ENCODE measurements at regions not wholly inside any gene's neighbourhood (a gene's known extent, or its start where the extent isn't known, plus 50 kb on each side); places are given as distances from the start of the nearest gene placed in this dataset.

- H3K4me1 ChIP-seq (ENCODE audit: insufficient read depth), result peaks cover 27% of the 10 kb centered on the region
- peaks cover 4% of the 10 kb centered on the region for H3K27me3 Mint-ChIP-seq (ENCODE audit: insufficient read depth, low read depth, poor library complexity)
- H3F3A ChIP-seq (replicated peaks; ENCODE audit: low read depth), result no peaks in the 10 kb centered on the region
- H3K27ac ChIP-seq (ENCODE audit: low read depth), result no peak overlapping the region
- no peak for ATAC-seq
- no peaks in the 10 kb centered on the region for H3K27me3 ChIP-seq (ENCODE audit: insufficient read depth)
- no peaks in the 10 kb centered on the region; the same call in 2 of the 3 replicates for H3K9me3 Mint-ChIP-seq
- peaks cover 44% of the 10 kb centered on the region for H3K4me1 Mint-ChIP-seq
- no peak overlapping the region for H3K27ac Mint-ChIP-seq
- no peaks in the 10 kb centered on the region for H3K36me3 Mint-ChIP-seq (ENCODE audit: low read depth)
- H3K36me3 ChIP-seq (ENCODE audit: insufficient read depth), result no peaks in the 10 kb centered on the region
- no peaks in the 10 kb centered on the region for H3K79me2 ChIP-seq (replicated peaks; ENCODE audit: insufficient read depth)
- H3K4me3 Mint-ChIP-seq, result no peak overlapping the region
- no peaks in the 10 kb centered on the region for H3K9me2 ChIP-seq (ENCODE audit: insufficient read depth)
- no peaks in the 10 kb centered on the region for H4K20me1 ChIP-seq (replicated peaks; ENCODE audit: insufficient read depth)
- TF ChIP-seq REST (IDR thresholded peaks at IDR 0.05; ENCODE audit: unreplicated experiment) (no peak), ZNF331 (CRISPR knock-in tag; IDR thresholded peaks at IDR 0.05; ENCODE audit: low read depth) (no peak), JUNB (IDR thresholded peaks at IDR 0.05; ENCODE audit: unreplicated experiment) (no peak), ETS1 (IDR thresholded peaks at IDR 0.05) (no peak), CTCF (conservative IDR thresholded peaks at IDR 0.05; ENCODE audit: low read depth in 2 of 2) (no peak), POLR2AphosphoS5 (IDR thresholded peaks at IDR 0.05; ENCODE audit: low read depth) (no peak), ZNF462 (CRISPR knock-in tag; IDR thresholded peaks at IDR 0.05) (no peak), ZNF114 (CRISPR knock-in tag; IDR thresholded peaks at IDR 0.05) (no peak), STAT1 (IDR thresholded peaks at IDR 0.05; ENCODE audit: unreplicated experiment) (no peak), NANOG (IDR thresholded peaks at IDR 0.05; ENCODE audit: borderline replicate concordance) (no peak), CREB1 (CRISPR knock-in tag; IDR thresholded peaks at IDR 0.05; ENCODE audit: low read depth) (no peak), EZH2 (IDR thresholded peaks at IDR 0.05; ENCODE audit: low read depth, unreplicated experiment) (no peak), EZH2phosphoT487 (IDR thresholded peaks at IDR 0.05; ENCODE audit: unreplicated experiment) (no peak)
- H2AFZ ChIP-seq, result no peak overlapping the region
- no peak overlapping the region for H3K4me2 ChIP-seq
- no peak overlapping the region for H3K4me3 ChIP-seq
- DNase-seq (ENCODE audit: low spot score), result no peak
Measured at GRCh38 chr5:27313549-27313948, 275.2 kb upstream of the CDH9 start.

Data from GM23338 (cell line).